ENCODE measurements at regions not wholly inside any gene's neighbourhood (a gene's known extent, or its start where the extent isn't known, plus 50 kb on each side); places are given as distances from the start of the nearest gene placed in this dataset.

GRCh38 chr2:4947911-4948310, 744.3 kb upstream of the SOX11 start:
- TF ChIP-seq POLR2AphosphoS5 (IDR thresholded peaks at IDR 0.05; ENCODE audit: borderline replicate concordance, low read depth, low read length) = no peak
- no peak for TF ChIP-seq FOXP2 (optimal IDR thresholded peaks at IDR 0.05; ENCODE audit: control extremely low read depth, extremely low read length, insufficient read depth)
